Hepatocyte (in vitro differentiated cells): ENCODE measurements at regions not wholly inside any gene's neighbourhood (a gene's known extent, or its start where the extent isn't known, plus 50 kb on each side); places are given as distances from the start of the nearest gene placed in this dataset.

Experiments used
- DNase-seq: peaks from one replicate; pipeline ENCODE4 v3.0.0-alpha.2; 2016; ENCODE audit warnings: low spot score
- H2AFZ ChIP-seq: fragments of 200-600 bp; sonication (generic); 2 replicates; pipeline ENCODE4 v1.6.0; 2016; ENCODE audit warnings: antibody characterized with exemption, mild to moderate bottlenecking
- H3K27ac ChIP-seq: fragments of 200-600 bp; sonication (generic); 2 replicates; pipeline ENCODE4 v1.5.1; 2016; ENCODE audit warnings: mild to moderate bottlenecking
- H3K27me3 ChIP-seq: fragments of 200-600 bp; sonication (generic); 2 replicates; pipeline ENCODE4 v1.6.1; 2016
- H3K36me3 ChIP-seq: fragments of 200-600 bp; sonication (generic); replicated peaks from 2 replicates; pipeline ENCODE4 v1.5.1; 2016; ENCODE audit warnings: low read depth; ENCODE audit not compliant: insufficient read depth
- H3K4me1 ChIP-seq: fragments of 200-600 bp; sonication (generic); 2 replicates; pipeline ENCODE4 v1.5.1; 2016; ENCODE audit warnings: mild to moderate bottlenecking, moderate library complexity; ENCODE audit not compliant: insufficient read depth
- H3K4me2 ChIP-seq: fragments of 200-600 bp; sonication (generic); 2 replicates; pipeline ENCODE4 v1.6.0; 2016
- H3K4me3 ChIP-seq: fragments of 200-600 bp; sonication (generic); 2 replicates; pipeline ENCODE4 v1.5.1; 2016; ENCODE audit warnings: mild to moderate bottlenecking
- H3K79me2 ChIP-seq: fragments of 200-600 bp; sonication (generic); 2 replicates; pipeline ENCODE4 v1.6.0; 2017; ENCODE audit warnings: mild to moderate bottlenecking
- H3K9me2 ChIP-seq: fragments of 200-600 bp; sonication (generic); replicated peaks from 2 replicates; pipeline ENCODE4 v1.6.0; 2017; ENCODE audit warnings: mild to moderate bottlenecking; ENCODE audit not compliant: insufficient read depth
- H3K9me3 ChIP-seq: fragments of 200-600 bp; sonication (generic); 2 replicates; pipeline ENCODE4 v1.5.1; 2016; ENCODE audit warnings: low read depth, mild to moderate bottlenecking
- H4K20me1 ChIP-seq: fragments of 200-600 bp; sonication (generic); 2 replicates; pipeline ENCODE4 v1.6.0; 2016; ENCODE audit warnings: mild to moderate bottlenecking; ENCODE audit not compliant: insufficient read depth, poor library complexity, severe bottlenecking
- EZH2 ChIP-seq: fragments of 200-600 bp; sonication (generic); IDR thresholded peaks from 2 replicates; pipeline ENCODE4 v1.6.1; 2016; ENCODE audit warnings: antibody characterized with exemption, mild to moderate bottlenecking, borderline replicate concordance
- EZH2phosphoT487 ChIP-seq: fragments of 200-600 bp; sonication (generic); IDR thresholded peaks from one replicate; pipeline ENCODE4 v1.6.1; 2018; ENCODE audit warnings: antibody characterized with exemption, mild to moderate bottlenecking, low read depth, moderate library complexity; ENCODE audit not compliant: unreplicated experiment, severe bottlenecking
- WGBS: methylation state at CpG from one replicate; pipeline ENCODE4 v1.1.6; 2016; ENCODE audit warnings: low lambda C conversion rate; ENCODE audit errors: missing lambda C conversion rate; 5-methylcytosine and 5-hydroxymethylcytosine counted together
- TF ChIP-seq, protein P1 (sequence below): fragments of 200-600 bp; sonication (generic); IDR thresholded peaks from 2 replicates; pipeline ENCODE4 v1.5.1; 2016; ENCODE audit warnings: antibody characterized with exemption, mild to moderate bottlenecking; ENCODE audit not compliant: poor library complexity

- Histone ChIP-seq H3K9me2 (no peaks in the 10 kb centered on the region), H3K79me2 (no peaks in the 10 kb centered on the region), H3K27me3 (no peaks in the 10 kb centered on the region), H3K9me3 (no peaks in the 10 kb centered on the region), H4K20me1 (no peaks in the 10 kb centered on the region), H3K4me3 (no peak overlapping the region), H3K4me2 (no peak overlapping the region), H2AFZ (no peak overlapping the region), H3K27ac (no peak overlapping the region), H3K4me1 (no peaks in the 10 kb centered on the region), H3K36me3 (no peaks in the 10 kb centered on the region)
- TF ChIP-seq, protein P1, sequence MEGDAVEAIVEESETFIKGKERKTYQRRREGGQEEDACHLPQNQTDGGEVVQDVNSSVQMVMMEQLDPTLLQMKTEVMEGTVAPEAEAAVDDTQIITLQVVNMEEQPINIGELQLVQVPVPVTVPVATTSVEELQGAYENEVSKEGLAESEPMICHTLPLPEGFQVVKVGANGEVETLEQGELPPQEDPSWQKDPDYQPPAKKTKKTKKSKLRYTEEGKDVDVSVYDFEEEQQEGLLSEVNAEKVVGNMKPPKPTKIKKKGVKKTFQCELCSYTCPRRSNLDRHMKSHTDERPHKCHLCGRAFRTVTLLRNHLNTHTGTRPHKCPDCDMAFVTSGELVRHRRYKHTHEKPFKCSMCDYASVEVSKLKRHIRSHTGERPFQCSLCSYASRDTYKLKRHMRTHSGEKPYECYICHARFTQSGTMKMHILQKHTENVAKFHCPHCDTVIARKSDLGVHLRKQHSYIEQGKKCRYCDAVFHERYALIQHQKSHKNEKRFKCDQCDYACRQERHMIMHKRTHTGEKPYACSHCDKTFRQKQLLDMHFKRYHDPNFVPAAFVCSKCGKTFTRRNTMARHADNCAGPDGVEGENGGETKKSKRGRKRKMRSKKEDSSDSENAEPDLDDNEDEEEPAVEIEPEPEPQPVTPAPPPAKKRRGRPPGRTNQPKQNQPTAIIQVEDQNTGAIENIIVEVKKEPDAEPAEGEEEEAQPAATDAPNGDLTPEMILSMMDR = no peak
- TF ChIP-seq EZH2 = no peak
- TF ChIP-seq EZH2phosphoT487 = no peak
- DNase-seq = no peak
- WGBS = 84% methylated on average over 4 of the region's 4 CpGs
Observed at GRCh38 chr5:5026409-5026785, 113.7 kb upstream of the ADAMTS16 start.

DNA sequence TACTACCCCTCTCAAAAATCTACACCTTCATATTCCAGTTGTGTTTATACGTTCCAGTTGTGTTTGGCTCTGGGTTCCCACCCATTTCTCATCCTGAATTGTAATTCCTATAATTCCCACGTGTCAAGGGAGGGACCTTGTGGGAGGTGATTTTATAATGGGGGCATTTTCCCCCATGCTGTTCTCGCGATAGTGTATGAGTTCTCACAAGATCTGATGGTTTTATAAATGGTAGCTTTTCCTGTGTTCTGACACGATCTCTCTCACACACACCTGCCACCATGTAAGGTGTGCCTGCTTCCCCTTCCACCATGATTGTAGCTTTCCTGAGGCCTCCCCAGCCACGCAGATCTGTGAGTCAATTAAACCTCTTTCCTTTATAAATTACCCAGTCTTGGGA is 108.5 kb upstream of the ADAMTS16 start:
- no peak for DNase-seq
- no peaks in the 10 kb centered on the region for H3K9me2 ChIP-seq

GRCh38 chr5:5037674-5038073 is 102.5 kb upstream of the ADAMTS16 start:
- DNase-seq = no peak
- H3K27ac ChIP-seq = no peak overlapping the region
- no peaks in the 10 kb centered on the region for H4K20me1 ChIP-seq
- WGBS = 82% methylated on average over 1 of the region's 1 CpG
- no peak overlapping the region for H3K4me2 ChIP-seq
- no peaks in the 10 kb centered on the region for H3K27me3 ChIP-seq
- no peaks in the 10 kb centered on the region for H3K79me2 ChIP-seq
- H3K9me2 ChIP-seq = no peaks in the 10 kb centered on the region
- TF ChIP-seq EZH2phosphoT487 = no peak
- TF ChIP-seq, protein P1 = no peak
- no peak for TF ChIP-seq EZH2
- H3K4me1 ChIP-seq = no peaks in the 10 kb centered on the region
- H2AFZ ChIP-seq = no peak overlapping the region
- H3K4me3 ChIP-seq = no peak overlapping the region
- no peaks in the 10 kb centered on the region for H3K36me3 ChIP-seq
- no peaks in the 10 kb centered on the region for H3K9me3 ChIP-seq

More for the DNA sequence above, 108.5 kb upstream of the ADAMTS16 start:
- no peak overlapping the region for H2AFZ ChIP-seq
- H4K20me1 ChIP-seq = no peaks in the 10 kb centered on the region
- 68% methylated on average over 6 of the region's 6 CpGs for WGBS
- H3K4me1 ChIP-seq = no peaks in the 10 kb centered on the region
- H3K79me2 ChIP-seq = no peaks in the 10 kb centered on the region
- H3K27ac ChIP-seq = no peak overlapping the region
- no peak overlapping the region for H3K4me2 ChIP-seq
- H3K27me3 ChIP-seq = no peaks in the 10 kb centered on the region
- no peaks in the 10 kb centered on the region for H3K36me3 ChIP-seq
- TF ChIP-seq, protein P1 = no peak
- no peak for TF ChIP-seq EZH2phosphoT487
- no peaks in the 10 kb centered on the region for H3K9me3 ChIP-seq
- no peak overlapping the region for H3K4me3 ChIP-seq

GRCh38 chr5:5039918-5040317 is 100.2 kb upstream of the ADAMTS16 start:
- WGBS = 86% methylated on average over 4 of the region's 4 CpGs
- H3K27ac ChIP-seq = no peak overlapping the region
- no peak for DNase-seq

More at GRCh38 chr5:5039918-5040317, 100.2 kb upstream of the ADAMTS16 start:
- no peaks in the 10 kb centered on the region for H3K9me3 ChIP-seq
- no peak overlapping the region for H3K4me3 ChIP-seq
- no peaks in the 10 kb centered on the region for H3K36me3 ChIP-seq
- H2AFZ ChIP-seq = no peak overlapping the region
- no peaks in the 10 kb centered on the region for H3K9me2 ChIP-seq
- no peak overlapping the region for H3K4me2 ChIP-seq
- no peaks in the 10 kb centered on the region for H3K27me3 ChIP-seq
- TF ChIP-seq EZH2phosphoT487 = no peak
- no peak for TF ChIP-seq EZH2
- TF ChIP-seq, protein P1 = no peak
- no peaks in the 10 kb centered on the region for H3K4me1 ChIP-seq
- no peaks in the 10 kb centered on the region for H4K20me1 ChIP-seq
- H3K79me2 ChIP-seq = no peaks in the 10 kb centered on the region
